ENCODE measurements at regions not wholly inside any gene's neighbourhood (a gene's known extent, or its start where the extent isn't known, plus 50 kb on each side); places are given as distances from the start of the nearest gene placed in this dataset.

- DNase-seq (no peak), ATAC-seq (no peak)
- no peaks in the 10 kb centered on the region for H3K36me3 ChIP-seq (ENCODE audit: low read depth, low read length)
- no peak overlapping the region for H2AFZ ChIP-seq (ENCODE audit: low read length)
- no peaks in the 10 kb centered on the region for H3K9me2 ChIP-seq (replicated peaks; ENCODE audit: low read length)
- peaks cover 47% of the 10 kb centered on the region for H3K27me3 ChIP-seq (ENCODE audit: low read length)
- no peak for TF ChIP-seq EZH2phosphoT487 (IDR thresholded peaks at IDR 0.05; ENCODE audit: borderline replicate concordance, low read length)
- no peak for TF ChIP-seq CTCF (conservative IDR thresholded peaks at IDR 0.05; ENCODE audit: low read depth, low read length)
- no peak for TF ChIP-seq EZH2 (IDR thresholded peaks at IDR 0.05; ENCODE audit: low read length, unreplicated experiment)
- H3K79me2 ChIP-seq (ENCODE audit: low read length) = no peaks in the 10 kb centered on the region
- no peaks in the 10 kb centered on the region for H3F3A ChIP-seq (ENCODE audit: low read length, unreplicated experiment)
- H3K4me2 ChIP-seq (ENCODE audit: low read length) = no peak overlapping the region
- no peak overlapping the region for H3K27ac ChIP-seq (ENCODE audit: low read length)
- no peak overlapping the region for H3K4me3 ChIP-seq (ENCODE audit: low read length)
- no peak overlapping the region for H3K9ac ChIP-seq (ENCODE audit: low read length)
- no peaks in the 10 kb centered on the region for H3K9me3 ChIP-seq (ENCODE audit: low read length)
- intact Hi-C loops (cut with micrococcal nuclease) = no loop called here
- BruUV-seq (replicated peaks) = no TSS peak
- ChIA-PET POLR2A (ENCODE audit: unreplicated experiment) (no interaction called here), CTCF (no interaction called here)
- no peaks in the 10 kb centered on the region for H3K4me1 ChIP-seq (ENCODE audit: insufficient read depth, low read length)
- H4K20me1 ChIP-seq (ENCODE audit: low read length) = no peaks in the 10 kb centered on the region
Measured at GRCh38 chr2:103123516-103123915, 361.7 kb downstream of the TMEM182 start.

- ATAC-seq = no peak
- Histone ChIP-seq H3K4me1 (ENCODE audit: insufficient read depth, low read length) (no peaks in the 10 kb centered on the region), H3F3A (ENCODE audit: low read length, unreplicated experiment) (no peaks in the 10 kb centered on the region), H3K36me3 (ENCODE audit: low read depth, low read length) (no peaks in the 10 kb centered on the region), H3K79me2 (ENCODE audit: low read length) (no peaks in the 10 kb centered on the region), H2AFZ (ENCODE audit: low read length) (no peak overlapping the region), H3K9me2 (replicated peaks; ENCODE audit: low read length) (no peaks in the 10 kb centered on the region), H3K4me2 (ENCODE audit: low read length) (no peak overlapping the region), H3K27ac (ENCODE audit: low read length) (no peak overlapping the region), H3K9ac (ENCODE audit: low read length) (no peak overlapping the region), H3K27me3 (ENCODE audit: low read length) (peaks cover 25% of the 10 kb centered on the region), H4K20me1 (ENCODE audit: low read length) (no peaks in the 10 kb centered on the region), H3K9me3 (ENCODE audit: low read length) (no peaks in the 10 kb centered on the region), H3K4me3 (ENCODE audit: low read length) (no peak overlapping the region)
- DNase-seq = no peak
- CTCF ChIA-PET = no interaction called here
- no TSS peak for BruUV-seq (replicated peaks)
- POLR2A ChIA-PET (ENCODE audit: unreplicated experiment) = no interaction called here
- intact Hi-C loops (cut with micrococcal nuclease) = no loop called here
- TF ChIP-seq CTCF (conservative IDR thresholded peaks at IDR 0.05; ENCODE audit: low read depth, low read length) (no peak), EZH2phosphoT487 (IDR thresholded peaks at IDR 0.05; ENCODE audit: borderline replicate concordance, low read length) (no peak), EZH2 (IDR thresholded peaks at IDR 0.05; ENCODE audit: low read length, unreplicated experiment) (no peak)
Measured at GRCh38 chr2:103130857-103131256, 369.0 kb downstream of the TMEM182 start.

GRCh38 chr2:103132536-103133217 lies 370.8 kb downstream of the TMEM182 start:
- H3K27me3 ChIP-seq (ENCODE audit: low read length) = peaks cover 7% of the 10 kb centered on the region
- H3K4me1 ChIP-seq (ENCODE audit: insufficient read depth, low read length) = no peaks in the 10 kb centered on the region
- no peak overlapping the region for H3K4me3 ChIP-seq (ENCODE audit: low read length)
- no TSS peak for BruUV-seq (replicated peaks)
- ChIA-PET POLR2A (ENCODE audit: unreplicated experiment) (no interaction called here), CTCF (no interaction called here)
- no peaks in the 10 kb centered on the region for H3K79me2 ChIP-seq (ENCODE audit: low read length)
- no peak overlapping the region for H3K9ac ChIP-seq (ENCODE audit: low read length)
- DNase-seq (no peak), ATAC-seq (no peak)
- no peak overlapping the region for H3K4me2 ChIP-seq (ENCODE audit: low read length)
- TF ChIP-seq EZH2phosphoT487 (IDR thresholded peaks at IDR 0.05; ENCODE audit: borderline replicate concordance, low read length) (no peak), CTCF (conservative IDR thresholded peaks at IDR 0.05; ENCODE audit: low read depth, low read length) (no peak), EZH2 (IDR thresholded peaks at IDR 0.05; ENCODE audit: low read length, unreplicated experiment) (no peak)
- no peaks in the 10 kb centered on the region for H4K20me1 ChIP-seq (ENCODE audit: low read length)
- H2AFZ ChIP-seq (ENCODE audit: low read length) = no peak overlapping the region
- H3K9me3 ChIP-seq (ENCODE audit: low read length) = no peaks in the 10 kb centered on the region
- no peaks in the 10 kb centered on the region for H3K9me2 ChIP-seq (replicated peaks; ENCODE audit: low read length)
- no peak overlapping the region for H3K27ac ChIP-seq (ENCODE audit: low read length)
- intact Hi-C loops (cut with micrococcal nuclease) = no loop called here
- H3K36me3 ChIP-seq (ENCODE audit: low read depth, low read length) = no peaks in the 10 kb centered on the region
- no peaks in the 10 kb centered on the region for H3F3A ChIP-seq (ENCODE audit: low read length, unreplicated experiment)
